Colonic mucosa (tissue), 4 donors: ENCODE measurements at regions not wholly inside any gene's neighbourhood (a gene's known extent, or its start where the extent isn't known, plus 50 kb on each side); places are given as distances from the start of the nearest gene placed in this dataset.

Experiments used
- DNase-seq: peaks from one replicate; pipeline ENCODE4 v3.0.0-alpha.2; 2020
- H3K27ac ChIP-seq: fragments of 200-600 bp; one replicate; pipeline ENCODE4 v1.8.0; 2021
- H3K27me3 ChIP-seq: fragments of 200-600 bp; one replicate; pipeline ENCODE4 v1.8.0; 2021
- H3K36me3 ChIP-seq: fragments of 200-600 bp; one replicate; pipeline ENCODE4 v1.8.0; 2021
- H3K4me1 ChIP-seq: fragments of 200-600 bp; one replicate; pipeline ENCODE4 v1.8.0; 2021; ENCODE audit warnings: mild to moderate bottlenecking
- H3K4me3 ChIP-seq: fragments of 200-600 bp; one replicate; pipeline ENCODE4 v1.8.0; 2021
- H3K9ac ChIP-seq, 2 donors: one replicate each; pipeline ENCODE4 v1.7.0; 2013; ENCODE audit warnings: control low read depth in 2 of 2, low read depth in 2 of 2, low read length in 2 of 2
- H3K9me3 ChIP-seq: fragments of 200-600 bp; one replicate; pipeline ENCODE4 v1.8.0; 2021
- intact Hi-C: fragments of 100-400 bp; cut with DNase I; formaldehyde crosslinking; loops from one replicate; pipeline ENCODE4 v1.14.1; 2022
- TF ChIP-seq, protein P1 (sequence below): fragments of 200-600 bp; IDR thresholded peaks from one replicate; pipeline ENCODE4 v1.8.0; 2022; ENCODE audit warnings: antibody characterized with exemption, mild to moderate bottlenecking
- donor health status: healthy.
- donor health status: DM: no; HTN: no; CAD: no.
- donor health status: DM: no; HTN: no; CAD: no.

DNA sequence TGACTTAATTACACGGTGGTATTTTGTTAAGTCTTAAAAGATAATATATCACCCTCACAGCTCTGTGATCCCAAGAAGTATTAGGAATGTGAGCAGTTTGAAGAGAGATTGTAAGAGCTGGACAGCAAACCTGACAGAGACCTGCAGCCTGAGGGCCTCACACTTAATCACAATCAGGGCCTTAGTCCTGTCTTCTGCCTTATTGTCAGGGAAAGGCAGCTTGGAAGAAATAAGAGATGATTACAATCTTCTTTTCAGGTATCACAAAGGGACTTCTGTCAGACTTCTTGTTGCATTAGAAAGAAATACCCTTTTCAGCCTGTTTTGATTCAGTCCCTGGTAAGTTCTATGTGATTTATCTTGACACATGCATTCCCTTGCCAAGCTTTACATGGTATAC, 1433.8 kb upstream of the SLC39A10 start:
- Histone ChIP-seq H3K4me3 (no peak overlapping the region), H3K9me3 (no peaks in the 10 kb centered on the region), H3K36me3 (no peaks in the 10 kb centered on the region), H3K27ac (no peak overlapping the region), H3K4me1 (no peaks in the 10 kb centered on the region), H3K27me3 (no peaks in the 10 kb centered on the region), H3K9ac (no peak overlapping the region)
- no peak for DNase-seq
- intact Hi-C loops, result no loop called here
- TF ChIP-seq, protein P1, sequence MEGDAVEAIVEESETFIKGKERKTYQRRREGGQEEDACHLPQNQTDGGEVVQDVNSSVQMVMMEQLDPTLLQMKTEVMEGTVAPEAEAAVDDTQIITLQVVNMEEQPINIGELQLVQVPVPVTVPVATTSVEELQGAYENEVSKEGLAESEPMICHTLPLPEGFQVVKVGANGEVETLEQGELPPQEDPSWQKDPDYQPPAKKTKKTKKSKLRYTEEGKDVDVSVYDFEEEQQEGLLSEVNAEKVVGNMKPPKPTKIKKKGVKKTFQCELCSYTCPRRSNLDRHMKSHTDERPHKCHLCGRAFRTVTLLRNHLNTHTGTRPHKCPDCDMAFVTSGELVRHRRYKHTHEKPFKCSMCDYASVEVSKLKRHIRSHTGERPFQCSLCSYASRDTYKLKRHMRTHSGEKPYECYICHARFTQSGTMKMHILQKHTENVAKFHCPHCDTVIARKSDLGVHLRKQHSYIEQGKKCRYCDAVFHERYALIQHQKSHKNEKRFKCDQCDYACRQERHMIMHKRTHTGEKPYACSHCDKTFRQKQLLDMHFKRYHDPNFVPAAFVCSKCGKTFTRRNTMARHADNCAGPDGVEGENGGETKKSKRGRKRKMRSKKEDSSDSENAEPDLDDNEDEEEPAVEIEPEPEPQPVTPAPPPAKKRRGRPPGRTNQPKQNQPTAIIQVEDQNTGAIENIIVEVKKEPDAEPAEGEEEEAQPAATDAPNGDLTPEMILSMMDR, result no peak

DNA sequence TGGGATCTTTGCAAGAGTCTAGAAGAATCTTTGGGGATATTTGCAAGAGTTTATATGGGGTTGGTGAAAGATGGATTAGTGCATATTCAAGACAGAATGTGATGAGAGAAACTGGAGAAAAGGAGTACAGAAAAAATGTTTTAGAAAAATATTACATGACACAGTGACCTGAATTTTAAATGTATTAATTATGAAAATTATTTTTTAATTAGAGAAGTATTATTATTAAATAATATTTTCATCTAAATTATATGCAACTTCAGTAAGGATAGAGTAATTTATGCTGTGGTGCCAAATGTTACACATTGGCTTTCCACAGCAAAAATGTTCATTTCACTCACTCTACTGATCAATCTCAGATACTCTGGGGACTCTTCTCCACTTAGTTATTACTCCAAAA, 1442.8 kb upstream of the SLC39A10 start:
- intact Hi-C loops, result no loop called here
- DNase-seq, result no peak
- H3K4me1 ChIP-seq, result no peaks in the 10 kb centered on the region
- TF ChIP-seq, protein P1, result no peak
- H3K9ac ChIP-seq, result no peak overlapping the region
- H3K27ac ChIP-seq, result no peak overlapping the region
- H3K36me3 ChIP-seq, result no peaks in the 10 kb centered on the region
- H3K9me3 ChIP-seq, result no peaks in the 10 kb centered on the region
- H3K4me3 ChIP-seq, result no peak overlapping the region
- H3K27me3 ChIP-seq, result no peaks in the 10 kb centered on the region

DNA sequence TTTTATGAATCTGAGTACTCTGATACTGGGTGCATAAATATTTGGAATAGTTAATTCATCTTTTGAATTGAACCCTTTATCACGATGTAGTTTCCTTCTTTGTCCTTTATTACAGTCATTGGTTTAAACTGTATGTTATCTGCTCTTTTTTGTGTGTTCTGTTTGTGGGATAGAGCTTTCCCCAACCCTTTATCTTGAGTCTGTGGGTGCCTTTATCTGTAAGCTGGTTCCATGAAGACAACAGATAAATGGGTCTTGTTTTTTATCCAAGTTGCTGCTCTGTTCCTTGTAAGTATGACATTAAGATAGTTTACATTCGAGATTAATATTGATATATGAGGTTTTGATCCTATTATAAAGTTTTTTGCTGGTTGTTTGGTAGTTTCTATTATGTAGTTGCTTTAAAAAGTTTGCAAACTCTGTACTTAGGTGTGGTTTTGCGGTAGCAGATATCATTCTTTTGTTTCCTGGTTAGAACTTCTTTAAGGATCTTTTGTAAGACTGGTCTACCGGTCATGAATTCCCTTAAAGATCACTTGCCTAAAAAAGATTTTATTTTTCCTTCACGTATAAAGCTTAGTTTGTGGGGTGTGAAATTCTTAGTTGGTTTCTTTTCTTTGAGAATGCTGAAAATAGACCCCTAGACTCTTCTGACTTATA, 1451.3 kb upstream of the SLC39A10 start:
- TF ChIP-seq, protein P1, result no peak
- H3K9me3 ChIP-seq, result no peaks in the 10 kb centered on the region
- no peaks in the 10 kb centered on the region for H3K4me1 ChIP-seq
- no peaks in the 10 kb centered on the region for H3K36me3 ChIP-seq
- no peak overlapping the region for H3K9ac ChIP-seq
- no peak overlapping the region for H3K27ac ChIP-seq
- intact Hi-C loops, result no loop called here
- no peak for DNase-seq
- H3K27me3 ChIP-seq, result no peaks in the 10 kb centered on the region
- H3K4me3 ChIP-seq, result no peak overlapping the region

DNA sequence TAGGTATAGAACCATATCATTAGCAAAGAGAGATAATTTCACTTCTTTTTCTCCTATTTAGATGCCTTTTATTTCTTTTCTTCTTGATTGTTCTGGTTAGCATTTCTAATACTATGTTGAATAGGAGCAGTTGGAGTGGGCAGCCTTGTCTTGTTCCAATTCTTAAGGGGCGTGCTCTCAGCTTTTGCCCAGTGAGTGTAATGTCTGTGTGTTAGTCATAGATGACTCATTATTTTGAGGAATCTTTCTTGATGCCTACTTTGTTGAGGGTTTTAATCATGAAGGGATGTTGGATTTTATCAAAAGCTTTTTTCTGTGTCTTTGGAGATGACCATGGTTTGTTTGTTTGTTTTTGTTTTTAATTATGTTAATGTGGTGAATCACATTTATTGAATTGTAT, 1453.1 kb upstream of the SLC39A10 start:
- no peak for DNase-seq
- TF ChIP-seq, protein P1, result no peak
- intact Hi-C loops, result no loop called here
- no peaks in the 10 kb centered on the region for H3K4me1 ChIP-seq
- no peaks in the 10 kb centered on the region for H3K27me3 ChIP-seq
- no peak overlapping the region for H3K9ac ChIP-seq
- no peaks in the 10 kb centered on the region for H3K9me3 ChIP-seq
- no peaks in the 10 kb centered on the region for H3K36me3 ChIP-seq
- H3K4me3 ChIP-seq, result no peak overlapping the region
- H3K27ac ChIP-seq, result no peak overlapping the region

DNA sequence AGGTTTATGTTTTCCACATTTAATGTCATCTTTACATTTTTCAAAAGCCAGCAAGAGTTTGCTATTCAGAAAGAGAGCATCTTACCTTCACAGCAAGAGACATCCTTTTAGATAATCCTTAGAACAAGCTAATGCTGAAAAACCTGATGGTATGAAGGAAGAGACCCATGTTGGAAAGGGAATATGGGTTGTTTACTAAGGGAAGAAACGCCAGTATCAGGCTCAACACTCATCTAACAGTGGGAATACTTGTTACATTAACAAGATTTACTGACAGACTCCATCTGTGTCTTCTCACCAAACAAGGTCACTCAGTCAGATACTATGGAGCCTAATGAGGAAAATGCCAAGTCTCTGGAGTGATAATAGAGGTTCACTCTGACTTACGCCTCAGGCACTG, 1474.1 kb upstream of the SLC39A10 start:
- no peaks in the 10 kb centered on the region for H3K9me3 ChIP-seq
- H3K27ac ChIP-seq, result no peak overlapping the region
- H3K9ac ChIP-seq, result no peak overlapping the region
- TF ChIP-seq, protein P1, result no peak
- H3K36me3 ChIP-seq, result no peaks in the 10 kb centered on the region
- H3K4me3 ChIP-seq, result no peak overlapping the region
- DNase-seq, result no peak
- intact Hi-C loops, result no loop called here
- no peaks in the 10 kb centered on the region for H3K27me3 ChIP-seq
- no peaks in the 10 kb centered on the region for H3K4me1 ChIP-seq
